Right lobe of liver (tissue), 6 donors: ENCODE measurements at regions not wholly inside any gene's neighbourhood (a gene's known extent, or its start where the extent isn't known, plus 50 kb on each side); places are given as distances from the start of the nearest gene placed in this dataset.

Experiments
- ATAC-seq, 4 donors: fragments of 200-7000 bp; cut with Tn5 transposase; one replicate each; pipeline ENCODE4 v1.9.1; 2020; ENCODE audit warnings: mild to moderate bottlenecking in 4 of 4, moderate library complexity in 4 of 4
- DNase-seq, 3 donors: peaks; one replicate each; pipeline ENCODE4 v3.0.0-alpha.2; 2020
- H3K27ac ChIP-seq, 3 donors: fragments of 200-600 bp; one replicate each; pipeline ENCODE4 v1.8.0; 2022
- H3K27me3 ChIP-seq, 2 donors: fragments of 200-600 bp; one replicate each; pipeline ENCODE4 v1.8.0; 2022
- H3K36me3 ChIP-seq, 4 donors: fragments of 200-600 bp; sonication (generic) in 1 of 4; one replicate each; pipeline versions ENCODE4 v1.5.1 to v1.8.0; 2017 to 2022; ENCODE audit warnings: control low read depth in 1 of 4
- H3K4me1 ChIP-seq, 4 donors: fragments of 200-600 bp; sonication (generic) in 1 of 4; one replicate each; pipeline versions ENCODE4 v1.5.1 to v1.8.0; 2017 to 2022; ENCODE audit warnings: control low read depth in 1 of 4
- H3K4me3 ChIP-seq, 3 donors: fragments of 200-600 bp; one replicate each; pipeline ENCODE4 v1.8.0; 2022
- H3K9me3 ChIP-seq, 4 donors: fragments of 200-600 bp; sonication (generic) in 1 of 4; one replicate each; pipeline versions ENCODE4 v1.5.1 to v1.8.0; 2017 to 2022; ENCODE audit warnings: control low read depth in 1 of 4
- CTCF ChIP-seq, 4 donors: fragments of 200-600 bp in 3 of 4; fragments of 450-650 bp in 1 of 4; IDR thresholded peaks; one replicate each; pipeline versions ENCODE4 v1.5.1 to v1.8.0; 2016 to 2022; ENCODE audit warnings: antibody characterized with exemption in 4 of 4, mild to moderate bottlenecking in 2 of 4
- POLR2A ChIP-seq: fragments of 450-650 bp; IDR thresholded peaks from one replicate; pipeline ENCODE4 v1.6.1; 2017; ENCODE audit warnings: antibody characterized with exemption, mild to moderate bottlenecking
- WGBS: methylation state at CpG from one replicate; pipeline ENCODE4 v1.1.6; 2018; ENCODE audit warnings: low coverage, low lambda C conversion rate; ENCODE audit not compliant: insufficient coverage; ENCODE audit errors: missing lambda C conversion rate; 5-methylcytosine and 5-hydroxymethylcytosine counted together
- intact Hi-C, 2 donors: fragments of 100-400 bp; cut with DNase I; formaldehyde crosslinking; loops; one replicate each; pipeline versions ENCODE4 v1.11.2 to v1.14.1; 2022
- donor health status: DM: no; HTN: yes; CAD: no.
- donor health status: DM: no; HTN: no; CAD: no.
- donor health status: DM: no; HTN: no; CAD: no.
- donor health status: DM: no; HTN: yes; CAD: no.
- donor health status: DM: no; HTN: yes; CAD: no.

- no peak for ATAC-seq
- WGBS: 76% methylated on average over 11 of the region's 11 CpGs
Observed at GRCh38 chr4:126563389-126563788, 1069.4 kb upstream of the INTU start.

GRCh38 chr4:126564283-126564854 is 1068.4 kb upstream of the INTU start:
- no peaks in the 10 kb centered on the region for H3K36me3 ChIP-seq
- no peaks in the 10 kb centered on the region for H3K4me1 ChIP-seq
- intact Hi-C loops: no loop called here
- TF ChIP-seq CTCF (IDR thresholded peaks at IDR 0.05) (no peak), POLR2A (no peak)
- H3K27ac ChIP-seq: no peak overlapping the region
- WGBS: 57% methylated on average over 5 of the region's 5 CpGs
- no peak overlapping the region for H3K4me3 ChIP-seq
- DNase-seq (no peak), ATAC-seq (no peak)
- no peaks in the 10 kb centered on the region for H3K27me3 ChIP-seq
- H3K9me3 ChIP-seq: no peaks in the 10 kb centered on the region

More at GRCh38 chr4:126563389-126563788, 1069.4 kb upstream of the INTU start:
- Histone ChIP-seq H3K36me3 (no peaks in the 10 kb centered on the region), H3K27ac (no peak overlapping the region), H3K4me1 (no peaks in the 10 kb centered on the region), H3K9me3 (no peaks in the 10 kb centered on the region), H3K27me3 (no peaks in the 10 kb centered on the region), H3K4me3 (no peak overlapping the region)
- no peak for TF ChIP-seq CTCF (IDR thresholded peaks at IDR 0.05)
- no peak for DNase-seq
- intact Hi-C loops: no loop called here

GRCh38 chr4:126568652-126569570 is 1063.8 kb upstream of the INTU start:
- WGBS: 43% methylated on average over 7 of the region's 7 CpGs
- TF ChIP-seq POLR2A (no peak), CTCF (IDR thresholded peaks at IDR 0.05) (no peak)
- H3K36me3 ChIP-seq: no peaks in the 10 kb centered on the region
- no peaks in the 10 kb centered on the region for H3K4me1 ChIP-seq
- H3K9me3 ChIP-seq: no peaks in the 10 kb centered on the region
- no peak overlapping the region for H3K27ac ChIP-seq
- no peak for DNase-seq
- intact Hi-C loops: no loop called here
- no peaks in the 10 kb centered on the region for H3K27me3 ChIP-seq
- ATAC-seq: no peak
- H3K4me3 ChIP-seq: no peak overlapping the region

- H3K27ac ChIP-seq: no peak overlapping the region
- H3K36me3 ChIP-seq: no peaks in the 10 kb centered on the region
- intact Hi-C loops: no loop called here
- no peak for DNase-seq
- no peaks in the 10 kb centered on the region for H3K27me3 ChIP-seq
- TF ChIP-seq CTCF (IDR thresholded peaks at IDR 0.05) (no peak), POLR2A (no peak)
- no peaks in the 10 kb centered on the region for H3K4me1 ChIP-seq
- WGBS: 7% methylated on average over 2 of the region's 2 CpGs
- no peak for ATAC-seq
- no peak overlapping the region for H3K4me3 ChIP-seq
- H3K9me3 ChIP-seq: no peaks in the 10 kb centered on the region
Observed at GRCh38 chr4:126572264-126572663, 1060.5 kb upstream of the INTU start.
